B cell (primary cell): ENCODE measurements at regions not wholly inside any gene's neighbourhood (a gene's known extent, or its start where the extent isn't known, plus 50 kb on each side); places are given as distances from the start of the nearest gene placed in this dataset.

Experiments used
- CTCF ChIP-seq: fragments of 200-600 bp; IDR thresholded peaks from one replicate; pipeline ENCODE4 v1.8.0; 2022; ENCODE audit warnings: antibody characterized with exemption, mild to moderate bottlenecking
- EZH2 ChIP-seq: IDR thresholded peaks from 2 replicates; pipeline ENCODE4 v1.6.1; 2012; ENCODE audit warnings: borderline replicate concordance, low read depth, mild to moderate bottlenecking, moderate library complexity, low read length; ENCODE audit not compliant: insufficient read depth, poor library complexity, severe bottlenecking

- no peak for TF ChIP-seq CTCF
- TF ChIP-seq EZH2: no peak
Observed at GRCh38 chr3:6714962-6715361, 146.0 kb upstream of the GRM7 start.
